Thoracic aorta (tissue), 2 donors: ENCODE measurements at regions not wholly inside any gene's neighbourhood (a gene's known extent, or its start where the extent isn't known, plus 50 kb on each side); places are given as distances from the start of the nearest gene placed in this dataset.

ENCODE experiments used
- ATAC-seq: fragments of 150-250 bp; one replicate; pipeline ENCODE4 v1.8.0; 2017; ENCODE audit warnings: low read depth; ENCODE audit not compliant: insufficient number of reproducible peaks, low FRiP score
- DNase-seq: peaks from one replicate; pipeline ENCODE4 v3.0.0-alpha.2; 2020; ENCODE audit warnings: low spot score
- H3K27ac ChIP-seq, 2 donors: fragments of 200-600 bp; sonication (generic); 1 replicate in 1 of 2; 2 replicates in 1 of 2; pipeline ENCODE4 v1.5.1; 2016; ENCODE audit warnings: mild to moderate bottlenecking in 2 of 2, moderate library complexity in 2 of 2
- H3K27me3 ChIP-seq: fragments of 200-600 bp; sonication (generic); replicated peaks from 2 replicates; pipeline ENCODE4 v1.6.0; 2016; ENCODE audit warnings: mild to moderate bottlenecking; ENCODE audit not compliant: insufficient read depth
- H3K36me3 ChIP-seq: fragments of 200-600 bp; sonication (generic); one replicate; pipeline ENCODE4 v1.5.1; 2016
- H3K4me1 ChIP-seq, 2 donors: fragments of 200-600 bp; sonication (generic); 1 replicate in 1 of 2; 2 replicates in 1 of 2; pipeline versions ENCODE4 v1.5.1 to v1.6.0; 2016; ENCODE audit warnings: low read depth in 2 of 2, mild to moderate bottlenecking in 1 of 2; ENCODE audit not compliant: control insufficient read depth in 1 of 2
- H3K4me3 ChIP-seq: fragments of 200-600 bp; sonication (generic); 2 replicates; pipeline ENCODE4 v1.5.1; 2016; ENCODE audit warnings: mild to moderate bottlenecking
- H3K9me3 ChIP-seq: fragments of 200-600 bp; sonication (generic); 2 replicates; pipeline ENCODE4 v1.5.1; 2016
- TF ChIP-seq, protein P1 (sequence below): fragments of 200-600 bp; sonication (generic); IDR thresholded peaks from one replicate; pipeline ENCODE4 v1.5.1; 2019; ENCODE audit warnings: antibody characterized with exemption

DNA sequence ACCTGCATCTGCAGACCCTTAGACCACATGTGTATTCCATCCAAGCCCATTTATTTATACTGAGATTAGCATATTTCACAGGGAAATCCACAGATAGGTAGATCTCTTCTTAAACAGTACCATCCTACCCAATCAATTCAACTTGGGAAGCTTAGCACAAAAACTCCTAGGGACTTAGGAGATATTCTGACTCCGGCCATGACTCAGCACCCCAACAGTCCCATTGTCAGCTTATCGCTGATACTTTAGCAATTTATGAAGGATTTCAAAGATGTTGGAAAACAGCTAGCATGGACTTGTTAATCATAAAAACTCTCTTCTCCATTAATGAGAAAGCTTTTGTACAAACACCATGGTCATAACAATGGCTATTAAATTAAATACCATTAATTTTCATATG lies 236.2 kb upstream of the PREP start:
- Histone ChIP-seq H3K4me1 (no peaks in the 10 kb centered on the region), H3K4me3 (no peak overlapping the region), H3K36me3 (no peaks in the 10 kb centered on the region), H3K27ac (no peak overlapping the region), H3K27me3 (no peaks in the 10 kb centered on the region), H3K9me3 (no peaks in the 10 kb centered on the region)
- TF ChIP-seq, protein P1, sequence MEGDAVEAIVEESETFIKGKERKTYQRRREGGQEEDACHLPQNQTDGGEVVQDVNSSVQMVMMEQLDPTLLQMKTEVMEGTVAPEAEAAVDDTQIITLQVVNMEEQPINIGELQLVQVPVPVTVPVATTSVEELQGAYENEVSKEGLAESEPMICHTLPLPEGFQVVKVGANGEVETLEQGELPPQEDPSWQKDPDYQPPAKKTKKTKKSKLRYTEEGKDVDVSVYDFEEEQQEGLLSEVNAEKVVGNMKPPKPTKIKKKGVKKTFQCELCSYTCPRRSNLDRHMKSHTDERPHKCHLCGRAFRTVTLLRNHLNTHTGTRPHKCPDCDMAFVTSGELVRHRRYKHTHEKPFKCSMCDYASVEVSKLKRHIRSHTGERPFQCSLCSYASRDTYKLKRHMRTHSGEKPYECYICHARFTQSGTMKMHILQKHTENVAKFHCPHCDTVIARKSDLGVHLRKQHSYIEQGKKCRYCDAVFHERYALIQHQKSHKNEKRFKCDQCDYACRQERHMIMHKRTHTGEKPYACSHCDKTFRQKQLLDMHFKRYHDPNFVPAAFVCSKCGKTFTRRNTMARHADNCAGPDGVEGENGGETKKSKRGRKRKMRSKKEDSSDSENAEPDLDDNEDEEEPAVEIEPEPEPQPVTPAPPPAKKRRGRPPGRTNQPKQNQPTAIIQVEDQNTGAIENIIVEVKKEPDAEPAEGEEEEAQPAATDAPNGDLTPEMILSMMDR = no peak
- DNase-seq (no peak), ATAC-seq (no peak)

DNA sequence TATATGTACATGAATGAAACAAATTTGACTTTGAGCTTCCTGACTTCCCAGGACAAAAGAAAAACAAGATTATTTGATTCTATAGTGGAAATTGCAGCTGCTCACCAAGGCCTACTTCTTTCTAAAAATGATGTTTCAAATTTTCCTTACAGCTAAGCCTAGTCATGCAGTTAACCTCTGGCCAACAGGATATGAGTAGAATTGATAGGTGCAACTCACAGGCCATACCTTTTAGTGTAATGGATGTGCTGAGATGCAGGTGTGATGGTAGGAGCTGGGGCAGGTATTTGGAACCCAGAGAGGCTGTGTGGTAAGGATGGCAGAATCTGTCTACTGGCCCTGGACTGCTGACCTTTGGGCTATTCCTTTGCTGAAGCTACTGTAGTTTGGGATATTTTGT lies 230.9 kb upstream of the PREP start:
- no peaks in the 10 kb centered on the region for H3K4me1 ChIP-seq
- H3K4me3 ChIP-seq = no peak overlapping the region
- no peak for ATAC-seq
- DNase-seq = no peak
- H3K27ac ChIP-seq = no peak overlapping the region
- H3K27me3 ChIP-seq = no peaks in the 10 kb centered on the region
- no peaks in the 10 kb centered on the region for H3K36me3 ChIP-seq
- TF ChIP-seq, protein P1 = no peak
- H3K9me3 ChIP-seq = no peaks in the 10 kb centered on the region

DNA sequence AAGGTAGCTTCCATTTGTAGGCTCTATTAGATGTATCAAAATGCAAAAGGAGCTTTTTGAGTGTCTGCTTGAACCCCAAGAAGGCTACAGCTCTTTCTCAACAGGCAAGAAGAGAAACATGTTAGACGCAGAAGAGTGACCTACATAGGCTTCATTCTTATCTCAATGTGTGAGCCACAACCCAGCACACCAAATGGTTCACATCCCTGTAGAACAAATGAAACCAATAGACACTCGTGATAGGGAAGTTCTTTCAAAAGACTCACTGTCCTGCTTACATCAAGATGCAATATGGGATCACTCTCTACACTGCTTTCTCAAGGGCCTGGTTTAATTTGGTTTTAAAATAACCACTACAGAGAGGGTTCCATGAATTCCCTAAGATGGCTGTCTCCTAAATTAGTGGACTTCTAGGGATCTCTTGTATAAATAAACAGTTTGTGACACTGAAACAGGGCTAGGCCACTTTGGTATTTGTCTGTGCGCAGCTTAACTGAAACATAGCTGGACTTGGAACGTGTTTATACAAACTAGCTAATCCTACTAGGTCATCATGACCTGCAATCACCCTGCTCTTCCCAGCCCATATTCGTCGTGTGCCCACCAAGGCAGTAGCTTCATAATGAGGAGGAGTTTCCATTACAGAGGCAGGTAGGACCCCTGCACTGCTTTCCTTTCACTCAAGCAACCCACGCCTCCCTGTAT lies 225.4 kb upstream of the PREP start:
- TF ChIP-seq, protein P1 = no peak
- ATAC-seq = no peak
- no peaks in the 10 kb centered on the region for H3K36me3 ChIP-seq

DNA sequence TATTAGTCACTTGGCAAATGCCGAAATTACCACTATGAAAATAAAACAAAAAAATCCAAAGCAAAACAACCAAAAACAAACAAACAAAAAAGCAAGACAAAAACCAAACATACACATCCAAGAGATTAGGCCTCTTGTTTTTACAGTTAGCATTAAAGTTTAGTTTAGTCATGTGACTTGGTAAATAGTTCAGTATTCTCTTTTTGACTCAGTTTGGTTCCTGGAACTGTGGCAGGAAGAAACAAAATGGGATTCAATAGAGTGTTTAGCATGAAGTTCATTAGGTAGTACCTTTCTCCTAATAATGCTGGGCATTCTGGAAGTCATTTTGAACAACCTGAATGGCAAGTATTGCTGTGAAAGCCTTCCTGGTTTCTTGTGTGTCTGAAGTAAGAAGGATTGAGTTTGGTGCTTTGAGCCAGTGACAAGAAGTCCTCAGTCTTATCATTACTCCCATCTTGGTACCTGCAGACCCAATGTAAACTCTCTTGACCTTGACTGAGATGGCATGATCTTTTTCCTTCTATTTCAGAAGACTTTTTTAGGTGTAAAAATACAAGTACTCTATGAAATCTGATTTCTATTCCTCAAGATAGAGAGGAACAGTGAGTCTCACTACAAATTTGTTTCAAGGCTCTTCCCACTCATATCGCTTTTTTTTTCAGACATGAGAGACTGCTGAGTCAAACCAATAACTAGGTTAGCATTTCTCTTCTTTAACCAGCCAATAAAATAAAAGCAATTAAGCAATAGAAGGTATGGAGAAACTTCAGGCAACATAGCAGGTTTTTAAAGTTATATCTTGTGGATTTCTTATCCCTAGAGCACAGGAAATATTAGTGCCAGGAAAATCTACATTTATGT lies 223.6 kb upstream of the PREP start:
- no peak for ATAC-seq
- TF ChIP-seq, protein P1 = no peak
- H3K27ac ChIP-seq = no peak overlapping the region
- DNase-seq = no peak
- no peaks in the 10 kb centered on the region for H3K27me3 ChIP-seq
- no peak overlapping the region for H3K4me3 ChIP-seq
- no peaks in the 10 kb centered on the region for H3K36me3 ChIP-seq
- H3K9me3 ChIP-seq = no peaks in the 10 kb centered on the region
- no peaks in the 10 kb centered on the region for H3K4me1 ChIP-seq

More for the DNA sequence above, 225.4 kb upstream of the PREP start:
- DNase-seq = no peak
- Histone ChIP-seq H3K4me1 (no peaks in the 10 kb centered on the region), H3K27ac (no peak overlapping the region), H3K9me3 (no peaks in the 10 kb centered on the region), H3K4me3 (no peak overlapping the region), H3K27me3 (no peaks in the 10 kb centered on the region)

DNA sequence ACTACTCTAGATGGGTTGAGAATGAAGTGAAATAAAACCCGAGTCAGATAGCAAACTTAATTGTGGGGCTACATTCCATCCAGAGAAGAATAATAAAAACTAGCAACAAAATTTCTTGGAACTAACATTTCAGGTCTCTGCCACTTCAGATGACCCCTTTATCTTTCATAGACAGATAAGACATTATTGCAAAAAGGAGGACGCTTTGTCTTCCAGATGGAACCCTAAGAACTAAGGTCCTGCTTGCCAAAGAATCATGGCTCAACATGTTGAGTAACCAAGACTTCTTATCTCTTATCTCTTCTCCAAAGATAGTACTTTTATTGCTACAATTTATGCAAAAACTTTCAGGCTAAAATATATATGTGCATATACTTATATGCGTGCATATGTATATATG lies 221.1 kb upstream of the PREP start:
- DNase-seq = no peak
- Histone ChIP-seq H3K9me3 (no peaks in the 10 kb centered on the region), H3K4me1 (no peaks in the 10 kb centered on the region), H3K4me3 (no peak overlapping the region), H3K36me3 (no peaks in the 10 kb centered on the region), H3K27me3 (no peaks in the 10 kb centered on the region), H3K27ac (no peak overlapping the region)
- no peak for ATAC-seq
- TF ChIP-seq, protein P1 = no peak
